PC-3 (cell line): ENCODE measurements at regions not wholly inside any gene's neighbourhood (a gene's known extent, or its start where the extent isn't known, plus 50 kb on each side); places are given as distances from the start of the nearest gene placed in this dataset.
"Not testable (repeated sequence)": the region's sequence is repeated elsewhere in the genome, so short reads cannot be mapped to it uniquely, and the experiment has no call there.

Experiments used
- CTCF ChIP-seq: fragments of 300-600 bp; sonication (generic); conservative IDR thresholded peaks from 2 replicates; pipeline ENCODE4 v1.5.1; 2017; ENCODE audit warnings: antibody characterized with exemption, low read depth, mild to moderate bottlenecking, low read length
- EZH2phosphoT487 ChIP-seq: fragments of 300-600 bp; sonication (generic); IDR thresholded peaks from 2 replicates; pipeline ENCODE4 v1.6.1; 2018; ENCODE audit warnings: mild to moderate bottlenecking, antibody characterized with exemption, low read length, borderline replicate concordance

GRCh38 chr1:106389160-106389559 lies 667.3 kb upstream of the PRMT6 start:
- TF ChIP-seq CTCF, EZH2phosphoT487: not testable (repeated sequence)
